Heart left ventricle (tissue), 16 donors: ENCODE measurements at regions not wholly inside any gene's neighbourhood (a gene's known extent, or its start where the extent isn't known, plus 50 kb on each side); places are given as distances from the start of the nearest gene placed in this dataset.

Source experiments
- ATAC-seq, 4 donors: fragments of 200-7000 bp; cut with Tn5 transposase; one replicate each; pipeline ENCODE4 v1.9.1; 2020 to 2022; ENCODE audit warnings: moderate library complexity in 4 of 4, mild to moderate bottlenecking in 3 of 4, moderate number of reproducible peaks in 1 of 4
- DNase-seq, 5 donors: peaks; one replicate each; pipeline ENCODE4 v3.0.0-alpha.2; 2020
- H3K27ac ChIP-seq, 12 donors: fragments of 200-600 bp; sonication (generic) in 4 of 12; one replicate each; pipeline versions ENCODE4 v1.5.0 to v1.8.0; 2016 to 2022; ENCODE audit warnings: mild to moderate bottlenecking in 2 of 12
- H3K27me3 ChIP-seq, 9 donors: fragments of 200-600 bp; sonication (generic) in 2 of 9; one replicate each; pipeline versions ENCODE4 v1.5.1 to v1.8.0; 2016 to 2022; ENCODE audit warnings: mild to moderate bottlenecking in 3 of 9
- H3K36me3 ChIP-seq, 9 donors: fragments of 200-600 bp; sonication (generic) in 2 of 9; one replicate each; pipeline versions ENCODE4 v1.5.0 to v1.8.0; 2018 to 2022; ENCODE audit warnings: mild to moderate bottlenecking in 2 of 9
- H3K4me1 ChIP-seq, 12 donors: fragments of 200-600 bp; sonication (generic) in 4 of 12; one replicate each; pipeline versions ENCODE4 v1.5.0 to v1.8.0; 2016 to 2022; ENCODE audit warnings: mild to moderate bottlenecking in 3 of 12
- H3K4me3 ChIP-seq, 12 donors: fragments of 200-600 bp; sonication (generic) in 4 of 12; one replicate each; pipeline versions ENCODE4 v1.5.0 to v1.8.0; 2017 to 2022; ENCODE audit warnings: mild to moderate bottlenecking in 9 of 12, moderate library complexity in 4 of 12
- H3K9me3 ChIP-seq, 12 donors: fragments of 200-600 bp; sonication (generic) in 4 of 12; one replicate each; pipeline versions ENCODE4 v1.5.0 to v1.8.0; 2016 to 2022; ENCODE audit warnings: mild to moderate bottlenecking in 1 of 12
- POLR2A ChIP-seq, 2 donors: fragments of 450-650 bp; IDR thresholded peaks; one replicate each; pipeline ENCODE4 v1.6.1; 2017; ENCODE audit warnings: antibody characterized with exemption in 2 of 2, mild to moderate bottlenecking in 2 of 2, moderate library complexity in 2 of 2
- WGBS, 4 donors: extraction: QIAGEN DNeasy Blood & Tissue Kit in 2 of 4; methylation state at CpG; one replicate each; pipeline versions ENCODE4 v1.1.5 to v1.1.7; 2013 to 2018; 5-methylcytosine and 5-hydroxymethylcytosine counted together
- intact Hi-C, 10 donors: fragments of 100-400 bp; cut with DNase I; formaldehyde crosslinking; loops; one replicate each; pipeline versions ENCODE4 v1.11.1 to v1.14.2; 2022
- TF ChIP-seq, protein P1 (sequence below), 12 donors: fragments of 200-600 bp; sonication (generic) in 4 of 12; IDR thresholded peaks; one replicate each; pipeline versions ENCODE4 v1.5.0 to v1.8.0; 2018 to 2022; ENCODE audit warnings: antibody characterized with exemption in 12 of 12, mild to moderate bottlenecking in 5 of 12
- donor health status: ischemic (EF 13 %, LVEDD 7.1; RV severe dilation, severe dysfunction).
- donor health status: healthy with polysubstance abuse.
- donor health status: DM: no; HTN: yes; CAD: no.
- donor health status: DM: no; HTN: no; CAD: no.
- donor health status: ischemic (EF 25% LVEDD 6.9; RV normal size, moderate dysfunction).
- donor health status: ischemic (EF 25% LVEDD 5.7; RV mildly dilated, moderate dysfunction).
- donor health status: healthy.
- donor health status: DM: yes; HTN: yes; CAD: no.
- donor health status: ischemic (EF 35%, LVEDD 5.7; RV mildly dilated, moderate dysfunction).
- donor health status: nonischemic (EF 11% LVEDD 7.7; RV severe dilation, severe dysfunction).
- donor health status: DM: yes; HTN: yes; CAD: no.
- donor health status: PGD.
- donor health status: ischemic (EF 29% LVEDD 5.4; RV normal size, mild dysfunction).
- donor health status: nonischemic (EF 23%, LVEDD 6.1; RV moderate dilation, normal function).

DNA sequence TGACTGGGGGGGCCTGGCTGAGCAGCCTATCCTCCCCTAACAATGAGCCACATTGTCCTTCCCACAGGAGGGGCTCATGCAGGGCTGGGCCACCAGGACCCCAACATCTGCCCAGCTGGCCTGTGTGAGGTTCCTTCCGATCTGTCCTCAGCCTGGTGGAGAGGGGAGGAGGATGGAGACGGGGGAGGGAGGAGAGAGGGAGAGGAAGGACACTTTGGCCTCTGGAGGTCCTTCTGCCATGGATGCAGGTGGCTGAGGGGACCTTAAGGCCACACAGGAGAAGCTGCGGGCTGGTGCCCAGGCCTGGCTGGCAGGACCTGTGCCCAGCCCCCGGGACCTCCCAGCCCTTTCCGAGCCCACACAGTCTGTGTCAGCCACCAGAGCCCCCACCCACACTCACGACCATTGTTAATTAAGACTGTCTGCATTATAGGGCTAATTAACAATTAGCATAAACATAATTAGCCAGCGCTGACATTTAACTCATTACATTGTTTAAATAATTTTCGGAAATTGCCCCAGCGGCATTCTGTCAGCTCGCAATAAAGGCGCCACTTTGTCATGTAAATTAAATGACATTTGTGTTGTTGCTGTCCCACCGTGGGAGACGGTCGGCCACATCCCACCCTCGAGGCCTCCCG is 53.0 kb upstream of the NKX1-1 start:
- H3K27me3 ChIP-seq, result peaks cover 0 to 59% (median 23%) of the 10 kb centered on the region in 9 donors
- WGBS, 4 donors, result 33 to 43% (median 38%) methylated on average over 15 to 16 of the region's 16 CpGs
- H3K9me3 ChIP-seq, result no peaks in the 10 kb centered on the region
- TF ChIP-seq, protein P1, sequence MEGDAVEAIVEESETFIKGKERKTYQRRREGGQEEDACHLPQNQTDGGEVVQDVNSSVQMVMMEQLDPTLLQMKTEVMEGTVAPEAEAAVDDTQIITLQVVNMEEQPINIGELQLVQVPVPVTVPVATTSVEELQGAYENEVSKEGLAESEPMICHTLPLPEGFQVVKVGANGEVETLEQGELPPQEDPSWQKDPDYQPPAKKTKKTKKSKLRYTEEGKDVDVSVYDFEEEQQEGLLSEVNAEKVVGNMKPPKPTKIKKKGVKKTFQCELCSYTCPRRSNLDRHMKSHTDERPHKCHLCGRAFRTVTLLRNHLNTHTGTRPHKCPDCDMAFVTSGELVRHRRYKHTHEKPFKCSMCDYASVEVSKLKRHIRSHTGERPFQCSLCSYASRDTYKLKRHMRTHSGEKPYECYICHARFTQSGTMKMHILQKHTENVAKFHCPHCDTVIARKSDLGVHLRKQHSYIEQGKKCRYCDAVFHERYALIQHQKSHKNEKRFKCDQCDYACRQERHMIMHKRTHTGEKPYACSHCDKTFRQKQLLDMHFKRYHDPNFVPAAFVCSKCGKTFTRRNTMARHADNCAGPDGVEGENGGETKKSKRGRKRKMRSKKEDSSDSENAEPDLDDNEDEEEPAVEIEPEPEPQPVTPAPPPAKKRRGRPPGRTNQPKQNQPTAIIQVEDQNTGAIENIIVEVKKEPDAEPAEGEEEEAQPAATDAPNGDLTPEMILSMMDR (IDR thresholded peaks at IDR 0.05), result no peak
- no peak for TF ChIP-seq POLR2A (IDR thresholded peaks at IDR 0.05)
- no peak overlapping the region for H3K27ac ChIP-seq
- H3K4me1 ChIP-seq, result no peaks in the 10 kb centered on the region
- ATAC-seq (no peak), DNase-seq (peak in 1 of 5 donors; percentile 13)
- no peak overlapping the region for H3K4me3 ChIP-seq
- intact Hi-C loops, result no loop called here
- H3K36me3 ChIP-seq, result no peaks in the 10 kb centered on the region

DNA sequence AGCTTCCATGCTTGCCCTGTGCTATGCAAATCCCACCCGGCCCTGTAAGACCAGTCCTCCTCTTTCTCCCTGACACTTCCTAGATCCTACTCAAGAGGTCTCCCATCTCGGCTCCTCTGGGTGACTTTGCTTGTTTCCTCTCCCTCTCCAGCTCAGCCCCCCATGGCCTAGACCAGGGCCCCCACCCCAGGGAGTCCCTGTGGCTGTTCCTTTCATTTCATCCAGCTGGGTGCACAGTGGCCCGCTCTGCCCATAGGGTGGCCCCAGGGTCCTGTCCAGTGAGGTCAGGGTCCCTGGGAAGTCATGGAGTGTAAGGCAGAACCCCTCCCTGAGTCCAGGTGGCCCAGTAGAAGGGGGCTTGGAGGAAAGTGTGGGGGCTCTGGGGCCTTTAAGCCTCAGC is 52.3 kb upstream of the NKX1-1 start:
- Histone ChIP-seq H3K4me3 (no peak overlapping the region), H3K36me3 (no peaks in the 10 kb centered on the region), H3K27ac (no peak overlapping the region), H3K4me1 (no peaks in the 10 kb centered on the region), H3K9me3 (no peaks in the 10 kb centered on the region), H3K27me3 (peaks cover 0 to 57% (median 19%) of the 10 kb centered on the region in 9 donors)
- ATAC-seq (no peak), DNase-seq (peak in 1 of 5 donors; percentile 7)
- intact Hi-C loops, result no loop called here
- 54 to 65% (median 61%) methylated on average over 3 of the region's 3 CpGs for WGBS, 4 donors
- no peak for TF ChIP-seq POLR2A (IDR thresholded peaks at IDR 0.05)
- TF ChIP-seq, protein P1 (IDR thresholded peaks at IDR 0.05), result no peak
